ENCODE measurements at regions not wholly inside any gene's neighbourhood (a gene's known extent, or its start where the extent isn't known, plus 50 kb on each side); places are given as distances from the start of the nearest gene placed in this dataset.

GRCh38 chr2:123870206-123870880, 154.7 kb upstream of the CNTNAP5 start:
- no peak for TF ChIP-seq YY1 (IDR thresholded peaks at IDR 0.05; ENCODE audit: insufficient read depth, insufficient read length)
- no peak for TF ChIP-seq SUZ12 (IDR thresholded peaks at IDR 0.05; ENCODE audit: extremely low read depth, insufficient read depth, insufficient read length)
- no peak for TF ChIP-seq ZNF274 (IDR thresholded peaks at IDR 0.05; ENCODE audit: low read depth, low read length)
